ENCODE measurements at regions not wholly inside any gene's neighbourhood (a gene's known extent, or its start where the extent isn't known, plus 50 kb on each side); places are given as distances from the start of the nearest gene placed in this dataset.

- TF ChIP-seq EP300 (IDR thresholded peaks at IDR 0.05), result no peak
- no peak for TF ChIP-seq CTCF (IDR thresholded peaks at IDR 0.05)
- TF ChIP-seq POLR2A (IDR thresholded peaks at IDR 0.05), result no peak
- no peak for TF ChIP-seq POLR2AphosphoS5 (IDR thresholded peaks at IDR 0.05)
Observed at GRCh38 chr12:126509572-126509971, 1444.3 kb downstream of the AACS start.

Measured in stomach (tissue), 4 donors.